C4-2B (cell line): ENCODE measurements at regions not wholly inside any gene's neighbourhood (a gene's known extent, or its start where the extent isn't known, plus 50 kb on each side); places are given as distances from the start of the nearest gene placed in this dataset.

Source experiments
- H3K27ac ChIP-seq: fragments of 450-650 bp; 2 replicates; pipeline ENCODE4 v1.5.1; 2017
- CTCF ChIP-seq: fragments of 450-650 bp; conservative IDR thresholded peaks from 2 replicates; pipeline ENCODE4 v1.5.1; 2017; ENCODE audit warnings: mild to moderate bottlenecking
- ZFX ChIP-seq: fragments of 450-650 bp; IDR thresholded peaks from 2 replicates; pipeline ENCODE4 v1.6.1; 2017

- TF ChIP-seq CTCF, result no peak
- no peak for TF ChIP-seq ZFX
- H3K27ac ChIP-seq, result no peak overlapping the region
Observed at GRCh38 chr2:2942906-2943305, 434.7 kb downstream of the EIPR1 start.

GRCh38 chr2:2942225-2942624, 435.4 kb downstream of the EIPR1 start:
- H3K27ac ChIP-seq, result no peak overlapping the region
- TF ChIP-seq ZFX (no peak), CTCF (no peak)

GRCh38 chr2:2941205-2941604, 436.4 kb downstream of the EIPR1 start:
- H3K27ac ChIP-seq, result no peak overlapping the region
- TF ChIP-seq ZFX, result no peak
- no peak for TF ChIP-seq CTCF

- no peak overlapping the region for H3K27ac ChIP-seq
- TF ChIP-seq CTCF, result no peak
- no peak for TF ChIP-seq ZFX
Observed at GRCh38 chr2:2940702-2941101, 436.9 kb downstream of the EIPR1 start.

- H3K27ac ChIP-seq, result no peak overlapping the region
- TF ChIP-seq ZFX (no peak), CTCF (no peak)
Observed at GRCh38 chr2:2940061-2940460, 437.6 kb downstream of the EIPR1 start.

- TF ChIP-seq ZFX (no peak), CTCF (no peak)
- no peak overlapping the region for H3K27ac ChIP-seq
Observed at GRCh38 chr2:2939078-2939795, 438.4 kb downstream of the EIPR1 start.

- no peak overlapping the region for H3K27ac ChIP-seq
- no peak for TF ChIP-seq CTCF
- no peak for TF ChIP-seq ZFX
Observed at GRCh38 chr2:2938481-2938880, 439.1 kb downstream of the EIPR1 start.
